Panc1 (cell line): ENCODE measurements at regions not wholly inside any gene's neighbourhood (a gene's known extent, or its start where the extent isn't known, plus 50 kb on each side); places are given as distances from the start of the nearest gene placed in this dataset.

ENCODE experiments used
- ATAC-seq: fragments of 200-7000 bp; cut with Tn5 transposase; 2 replicates; pipeline ENCODE4 v1.9.1; 2020; ENCODE audit warnings: mild to moderate bottlenecking, moderate library complexity
- BruUV-seq: library from RNA; stranded (reverse); fragments of 400-500 nt; replicated peaks from 2 replicates; lab custom pipeline; 2021; lab: Mats Ljungman, UMichigan
- CTCF ChIA-PET: fragments of 300-600 bp; sonication (Branson Sonifier 250); formaldehyde crosslinking; loops from one replicate; lab custom pipeline; 2022; ENCODE audit warnings: antibody characterized with exemption; lab: Charles Lee
- POLR2A ChIA-PET: fragments of 300-600 bp; sonication (Branson Sonifier 250); formaldehyde crosslinking; loops from one replicate; lab custom pipeline; 2022; ENCODE audit warnings: antibody characterized with exemption; lab: Charles Lee
- DNase-seq: peaks from one replicate; pipeline ENCODE4 v3.0.0-alpha.2; 2010; ENCODE audit warnings: low read depth, low spot score
- H3K27ac ChIP-seq: 2 replicates; pipeline ENCODE4 v1.5.1; 2011; ENCODE audit warnings: mild to moderate bottlenecking, low read length, inconsistent platforms
- H3K27me3 ChIP-seq: fragments of 200-500 bp; sonication (Bioruptor generic); 2 replicates; pipeline ENCODE4 v1.6.0; 2014; ENCODE audit warnings: low read length, inconsistent platforms; ENCODE audit not compliant: control insufficient read depth, insufficient read depth
- H3K36me3 ChIP-seq: fragments of 200-500 bp; sonication (Bioruptor generic); 2 replicates; pipeline ENCODE4 v1.5.1; 2014; ENCODE audit warnings: inconsistent platforms, mild to moderate bottlenecking, low read length, moderate library complexity; ENCODE audit not compliant: control insufficient read depth, insufficient read depth
- H3K4me1 ChIP-seq: 2 replicates; pipeline ENCODE4 v1.5.1; 2011; ENCODE audit warnings: inconsistent platforms, mild to moderate bottlenecking, low read length, moderate library complexity; ENCODE audit not compliant: control insufficient read depth, insufficient read depth
- H3K4me3 ChIP-seq, 2 experiments: 2 replicates each; pipeline ENCODE4 v1.5.1; 2011 to 2012; ENCODE audit warnings: low read depth in 2 of 2, low read length in 2 of 2, mild to moderate bottlenecking in 2 of 2, inconsistent platforms in 1 of 2, moderate library complexity in 1 of 2
- H3K9me3 ChIP-seq: fragments of 200-500 bp; sonication (Bioruptor generic); 2 replicates; pipeline ENCODE4 v1.5.1; 2014; ENCODE audit warnings: low read depth, mild to moderate bottlenecking, inconsistent platforms, low read length, moderate library complexity; ENCODE audit not compliant: control insufficient read depth, insufficient read depth
- POLR2AphosphoS5 ChIP-seq: IDR thresholded peaks from 2 replicates; pipeline ENCODE4 v1.6.1; 2012; ENCODE audit warnings: mild to moderate bottlenecking, low read depth, low read length, moderate library complexity
- SIN3A ChIP-seq: IDR thresholded peaks from 2 replicates; pipeline ENCODE4 v1.6.1; 2012; ENCODE audit warnings: low read depth, mild to moderate bottlenecking, low read length, moderate library complexity, borderline replicate concordance; ENCODE audit not compliant: insufficient read depth
- TCF7L2 ChIP-seq: IDR thresholded peaks from 2 replicates; pipeline ENCODE4 v1.6.1; 2011; ENCODE audit warnings: mild to moderate bottlenecking, low read depth, low read length, inconsistent platforms
- in situ Hi-C: cut with HindIII; loops from 2 replicates; pipeline ENCODE4 v1.10.0; 2016; ENCODE audit warnings: low sequenced_read_pairs, low pct_unique_long_range_greater_than_20kb
- intact Hi-C: fragments of 100-400 bp; cut with micrococcal nuclease; formaldehyde crosslinking; loops from one replicate; pipeline ENCODE4 v1.10.0; 2022; ENCODE audit not compliant: unreplicated experiment
- TF ChIP-seq, protein P1 (sequence below): fragments of 450-650 bp; IDR thresholded peaks from 2 replicates; pipeline ENCODE4 v1.5.1; 2017; ENCODE audit warnings: mild to moderate bottlenecking
- TF ChIP-seq, protein P2 (sequence below), 2 experiments: IDR thresholded peaks; 2 replicates each; pipeline ENCODE4 v1.6.1; 2011 to 2012; ENCODE audit warnings: low read depth in 2 of 2, control low read depth in 1 of 2, low read length in 1 of 2, mild to moderate bottlenecking in 1 of 2, moderate library complexity in 1 of 2; ENCODE audit not compliant: insufficient read depth in 1 of 2

DNA sequence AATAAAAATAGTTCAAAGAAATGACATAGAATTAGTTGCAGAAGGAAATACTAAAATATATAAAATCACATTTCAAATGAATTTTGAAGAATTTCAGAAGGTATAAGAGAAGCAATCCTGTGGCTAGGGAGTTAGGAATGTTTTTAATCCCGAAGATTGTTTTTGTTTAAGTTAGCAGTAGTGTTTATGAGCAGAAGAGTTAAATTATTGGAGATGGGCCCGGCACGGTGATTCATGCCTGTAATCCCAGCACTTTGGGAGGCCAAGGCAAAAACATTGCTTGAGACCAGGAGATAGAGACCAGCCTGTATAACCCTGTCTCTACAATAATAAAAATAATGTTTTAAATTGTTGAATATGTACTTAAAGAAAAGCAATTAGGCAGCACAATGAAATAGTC, 432.5 kb downstream of the MFSD1 start:
- H3K4me1 ChIP-seq, result no peaks in the 10 kb centered on the region
- H3K36me3 ChIP-seq, result no peaks in the 10 kb centered on the region
- ChIA-PET CTCF (no interaction called here), POLR2A (no interaction called here)
- no TSS peak for BruUV-seq
- ATAC-seq (no peak), DNase-seq (no peak)
- no peaks in the 10 kb centered on the region for H3K9me3 ChIP-seq
- no peak overlapping the region for H3K27ac ChIP-seq
- in situ Hi-C loops, result no loop called here
- intact Hi-C loops, result no loop called here
- TF ChIP-seq, protein P1, sequence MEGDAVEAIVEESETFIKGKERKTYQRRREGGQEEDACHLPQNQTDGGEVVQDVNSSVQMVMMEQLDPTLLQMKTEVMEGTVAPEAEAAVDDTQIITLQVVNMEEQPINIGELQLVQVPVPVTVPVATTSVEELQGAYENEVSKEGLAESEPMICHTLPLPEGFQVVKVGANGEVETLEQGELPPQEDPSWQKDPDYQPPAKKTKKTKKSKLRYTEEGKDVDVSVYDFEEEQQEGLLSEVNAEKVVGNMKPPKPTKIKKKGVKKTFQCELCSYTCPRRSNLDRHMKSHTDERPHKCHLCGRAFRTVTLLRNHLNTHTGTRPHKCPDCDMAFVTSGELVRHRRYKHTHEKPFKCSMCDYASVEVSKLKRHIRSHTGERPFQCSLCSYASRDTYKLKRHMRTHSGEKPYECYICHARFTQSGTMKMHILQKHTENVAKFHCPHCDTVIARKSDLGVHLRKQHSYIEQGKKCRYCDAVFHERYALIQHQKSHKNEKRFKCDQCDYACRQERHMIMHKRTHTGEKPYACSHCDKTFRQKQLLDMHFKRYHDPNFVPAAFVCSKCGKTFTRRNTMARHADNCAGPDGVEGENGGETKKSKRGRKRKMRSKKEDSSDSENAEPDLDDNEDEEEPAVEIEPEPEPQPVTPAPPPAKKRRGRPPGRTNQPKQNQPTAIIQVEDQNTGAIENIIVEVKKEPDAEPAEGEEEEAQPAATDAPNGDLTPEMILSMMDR, result no peak
- TF ChIP-seq SIN3A (no peak), TCF7L2 (no peak), POLR2AphosphoS5 (no peak)
- TF ChIP-seq, protein P2, sequence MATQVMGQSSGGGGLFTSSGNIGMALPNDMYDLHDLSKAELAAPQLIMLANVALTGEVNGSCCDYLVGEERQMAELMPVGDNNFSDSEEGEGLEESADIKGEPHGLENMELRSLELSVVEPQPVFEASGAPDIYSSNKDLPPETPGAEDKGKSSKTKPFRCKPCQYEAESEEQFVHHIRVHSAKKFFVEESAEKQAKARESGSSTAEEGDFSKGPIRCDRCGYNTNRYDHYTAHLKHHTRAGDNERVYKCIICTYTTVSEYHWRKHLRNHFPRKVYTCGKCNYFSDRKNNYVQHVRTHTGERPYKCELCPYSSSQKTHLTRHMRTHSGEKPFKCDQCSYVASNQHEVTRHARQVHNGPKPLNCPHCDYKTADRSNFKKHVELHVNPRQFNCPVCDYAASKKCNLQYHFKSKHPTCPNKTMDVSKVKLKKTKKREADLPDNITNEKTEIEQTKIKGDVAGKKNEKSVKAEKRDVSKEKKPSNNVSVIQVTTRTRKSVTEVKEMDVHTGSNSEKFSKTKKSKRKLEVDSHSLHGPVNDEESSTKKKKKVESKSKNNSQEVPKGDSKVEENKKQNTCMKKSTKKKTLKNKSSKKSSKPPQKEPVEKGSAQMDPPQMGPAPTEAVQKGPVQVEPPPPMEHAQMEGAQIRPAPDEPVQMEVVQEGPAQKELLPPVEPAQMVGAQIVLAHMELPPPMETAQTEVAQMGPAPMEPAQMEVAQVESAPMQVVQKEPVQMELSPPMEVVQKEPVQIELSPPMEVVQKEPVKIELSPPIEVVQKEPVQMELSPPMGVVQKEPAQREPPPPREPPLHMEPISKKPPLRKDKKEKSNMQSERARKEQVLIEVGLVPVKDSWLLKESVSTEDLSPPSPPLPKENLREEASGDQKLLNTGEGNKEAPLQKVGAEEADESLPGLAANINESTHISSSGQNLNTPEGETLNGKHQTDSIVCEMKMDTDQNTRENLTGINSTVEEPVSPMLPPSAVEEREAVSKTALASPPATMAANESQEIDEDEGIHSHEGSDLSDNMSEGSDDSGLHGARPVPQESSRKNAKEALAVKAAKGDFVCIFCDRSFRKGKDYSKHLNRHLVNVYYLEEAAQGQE (IDR thresholded peaks at IDR 0.05; ENCODE audit: insufficient read depth in 1 of 2, low read depth in 2 of 2, low read length in 1 of 2), result no peak
- H3K4me3 ChIP-seq, result no peak overlapping the region
- no peaks in the 10 kb centered on the region for H3K27me3 ChIP-seq

DNA sequence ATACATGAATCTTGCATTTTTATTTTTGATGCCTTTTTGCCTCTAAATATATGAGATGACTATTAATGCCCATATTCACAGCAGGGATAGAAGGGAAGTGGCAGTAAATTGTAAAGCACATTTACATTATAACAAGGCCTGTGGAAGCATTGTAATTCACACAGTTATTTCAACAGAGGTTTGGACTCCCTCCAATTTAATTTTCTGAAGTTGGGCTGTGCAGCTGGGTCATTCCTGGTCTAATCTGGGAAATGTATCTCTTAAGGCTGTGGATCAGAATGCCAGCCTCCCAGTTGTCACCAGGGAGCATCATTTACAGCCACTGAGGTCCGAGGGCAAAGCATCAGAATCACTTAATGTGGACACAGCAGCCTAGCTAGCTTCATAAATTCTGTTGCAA, 434.5 kb downstream of the MFSD1 start:
- POLR2A ChIA-PET, result no interaction called here
- Histone ChIP-seq H3K9me3 (no peaks in the 10 kb centered on the region), H3K36me3 (no peaks in the 10 kb centered on the region), H3K4me1 (no peaks in the 10 kb centered on the region), H3K4me3 (no peak overlapping the region), H3K27ac (no peak overlapping the region), H3K27me3 (no peaks in the 10 kb centered on the region)
- no TSS peak for BruUV-seq
- ATAC-seq (no peak), DNase-seq (no peak)
- intact Hi-C loops (no loop called here), in situ Hi-C loops (no loop called here)
- CTCF ChIA-PET, result no interaction called here
- TF ChIP-seq, protein P2 (IDR thresholded peaks at IDR 0.05; ENCODE audit: insufficient read depth in 1 of 2, low read depth in 2 of 2, low read length in 1 of 2), result no peak
- TF ChIP-seq, protein P1, result no peak
- TF ChIP-seq POLR2AphosphoS5 (no peak), SIN3A (no peak), TCF7L2 (no peak)
